ENCODE measurements at regions not wholly inside any gene's neighbourhood (a gene's known extent, or its start where the extent isn't known, plus 50 kb on each side); places are given as distances from the start of the nearest gene placed in this dataset.

DNA sequence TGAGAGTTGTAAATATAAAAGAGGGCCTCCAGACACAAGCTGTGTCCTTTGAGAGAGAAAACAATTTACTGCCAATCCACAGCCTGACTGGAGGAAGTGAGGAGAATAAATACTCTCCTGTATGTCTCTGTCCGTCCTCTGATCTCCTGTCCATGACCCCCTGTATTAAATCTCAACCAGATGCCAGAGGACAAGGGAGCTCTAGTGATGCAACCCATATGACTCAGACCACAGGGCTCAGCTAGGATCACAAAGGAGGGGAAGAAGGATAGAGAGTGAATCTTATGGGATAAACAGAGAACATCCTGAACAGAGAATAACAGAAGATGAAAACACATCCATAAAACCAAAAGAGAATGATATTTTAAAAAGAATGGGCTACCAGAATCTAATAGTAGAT lies 482.6 kb downstream of the PLOD2 start:
- TF ChIP-seq, protein P1, sequence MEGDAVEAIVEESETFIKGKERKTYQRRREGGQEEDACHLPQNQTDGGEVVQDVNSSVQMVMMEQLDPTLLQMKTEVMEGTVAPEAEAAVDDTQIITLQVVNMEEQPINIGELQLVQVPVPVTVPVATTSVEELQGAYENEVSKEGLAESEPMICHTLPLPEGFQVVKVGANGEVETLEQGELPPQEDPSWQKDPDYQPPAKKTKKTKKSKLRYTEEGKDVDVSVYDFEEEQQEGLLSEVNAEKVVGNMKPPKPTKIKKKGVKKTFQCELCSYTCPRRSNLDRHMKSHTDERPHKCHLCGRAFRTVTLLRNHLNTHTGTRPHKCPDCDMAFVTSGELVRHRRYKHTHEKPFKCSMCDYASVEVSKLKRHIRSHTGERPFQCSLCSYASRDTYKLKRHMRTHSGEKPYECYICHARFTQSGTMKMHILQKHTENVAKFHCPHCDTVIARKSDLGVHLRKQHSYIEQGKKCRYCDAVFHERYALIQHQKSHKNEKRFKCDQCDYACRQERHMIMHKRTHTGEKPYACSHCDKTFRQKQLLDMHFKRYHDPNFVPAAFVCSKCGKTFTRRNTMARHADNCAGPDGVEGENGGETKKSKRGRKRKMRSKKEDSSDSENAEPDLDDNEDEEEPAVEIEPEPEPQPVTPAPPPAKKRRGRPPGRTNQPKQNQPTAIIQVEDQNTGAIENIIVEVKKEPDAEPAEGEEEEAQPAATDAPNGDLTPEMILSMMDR (conservative IDR thresholded peaks at IDR 0.05 in 1 of 2, IDR thresholded peaks at IDR 0.05 in 1 of 2; ENCODE audit: low read depth in 1 of 2, low read length in 2 of 2) = no peak
- no peak for TF ChIP-seq EZH2 (IDR thresholded peaks at IDR 0.05; ENCODE audit: low read length, missing control alignments)
